ENCODE measurements at regions not wholly inside any gene's neighbourhood (a gene's known extent, or its start where the extent isn't known, plus 50 kb on each side); places are given as distances from the start of the nearest gene placed in this dataset.

DNA sequence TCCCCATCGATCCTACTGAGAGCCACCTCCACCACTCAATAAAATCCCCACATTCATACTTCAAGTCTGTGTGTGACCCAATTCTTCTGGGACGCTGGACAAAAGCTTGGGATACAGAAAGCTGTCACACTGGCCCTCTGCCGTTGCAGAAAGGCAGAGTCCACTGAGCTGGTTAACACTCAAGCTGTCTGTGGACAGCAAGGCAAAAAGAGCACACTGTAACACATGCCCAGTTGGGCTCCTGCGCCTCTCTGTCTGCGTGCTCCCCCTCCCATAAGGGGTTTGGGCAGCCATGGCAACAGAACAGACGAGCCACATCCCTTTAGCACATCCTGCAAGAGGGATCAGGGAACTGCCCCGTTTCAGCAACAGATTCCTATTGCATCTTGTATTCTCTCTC is 106.9 kb upstream of the RGPD4 start:
- no peak for TF ChIP-seq POLR2A (IDR thresholded peaks at IDR 0.05)
- TF ChIP-seq, protein P1, sequence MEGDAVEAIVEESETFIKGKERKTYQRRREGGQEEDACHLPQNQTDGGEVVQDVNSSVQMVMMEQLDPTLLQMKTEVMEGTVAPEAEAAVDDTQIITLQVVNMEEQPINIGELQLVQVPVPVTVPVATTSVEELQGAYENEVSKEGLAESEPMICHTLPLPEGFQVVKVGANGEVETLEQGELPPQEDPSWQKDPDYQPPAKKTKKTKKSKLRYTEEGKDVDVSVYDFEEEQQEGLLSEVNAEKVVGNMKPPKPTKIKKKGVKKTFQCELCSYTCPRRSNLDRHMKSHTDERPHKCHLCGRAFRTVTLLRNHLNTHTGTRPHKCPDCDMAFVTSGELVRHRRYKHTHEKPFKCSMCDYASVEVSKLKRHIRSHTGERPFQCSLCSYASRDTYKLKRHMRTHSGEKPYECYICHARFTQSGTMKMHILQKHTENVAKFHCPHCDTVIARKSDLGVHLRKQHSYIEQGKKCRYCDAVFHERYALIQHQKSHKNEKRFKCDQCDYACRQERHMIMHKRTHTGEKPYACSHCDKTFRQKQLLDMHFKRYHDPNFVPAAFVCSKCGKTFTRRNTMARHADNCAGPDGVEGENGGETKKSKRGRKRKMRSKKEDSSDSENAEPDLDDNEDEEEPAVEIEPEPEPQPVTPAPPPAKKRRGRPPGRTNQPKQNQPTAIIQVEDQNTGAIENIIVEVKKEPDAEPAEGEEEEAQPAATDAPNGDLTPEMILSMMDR (IDR thresholded peaks at IDR 0.05) = no peak
- no peak for TF ChIP-seq POLR2AphosphoS5 (IDR thresholded peaks at IDR 0.05)
- TF ChIP-seq EP300 (IDR thresholded peaks at IDR 0.05) = no peak

Measured in upper lobe of left lung (tissue), 4 donors.